Activated CD4-positive, CD25-positive, alpha-beta regulatory T cell (primary cell): ENCODE measurements at regions not wholly inside any gene's neighbourhood (a gene's known extent, or its start where the extent isn't known, plus 50 kb on each side); places are given as distances from the start of the nearest gene placed in this dataset.

Source experiments
- DNase-seq, 4 experiments: peaks; one replicate each; lab custom pipeline; 2025; lab: John Stamatoyannopoulos, UW

- no peak for DNase-seq
Measured at GRCh38 chrY:12559007-12559406, 142.0 kb upstream of the USP9Y start.

DNA sequence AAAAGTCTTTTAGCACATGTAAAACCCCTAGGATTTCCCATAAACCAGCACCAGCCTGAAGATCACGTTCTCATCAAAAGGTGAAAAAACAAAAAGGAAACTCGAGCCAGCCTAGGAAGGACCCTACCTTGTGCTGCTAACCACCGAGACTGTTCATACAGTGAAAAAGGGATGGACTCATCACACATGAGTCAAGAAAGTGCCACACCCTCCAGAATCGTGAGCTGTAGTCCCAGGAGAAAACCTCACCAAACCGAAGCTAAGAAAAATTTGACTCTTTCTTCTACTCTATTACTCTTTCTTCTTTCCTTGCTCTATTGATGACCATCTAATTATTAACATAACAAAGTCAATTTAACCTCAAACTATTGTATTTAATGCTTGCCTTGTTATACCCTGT, 124.8 kb upstream of the USP9Y start:
- DNase-seq, result no peak

GRCh38 chrY:12593532-12594216, 107.4 kb upstream of the USP9Y start:
- DNase-seq, result peak in 2 of 4 experiments; percentile 1 to 3

DNA sequence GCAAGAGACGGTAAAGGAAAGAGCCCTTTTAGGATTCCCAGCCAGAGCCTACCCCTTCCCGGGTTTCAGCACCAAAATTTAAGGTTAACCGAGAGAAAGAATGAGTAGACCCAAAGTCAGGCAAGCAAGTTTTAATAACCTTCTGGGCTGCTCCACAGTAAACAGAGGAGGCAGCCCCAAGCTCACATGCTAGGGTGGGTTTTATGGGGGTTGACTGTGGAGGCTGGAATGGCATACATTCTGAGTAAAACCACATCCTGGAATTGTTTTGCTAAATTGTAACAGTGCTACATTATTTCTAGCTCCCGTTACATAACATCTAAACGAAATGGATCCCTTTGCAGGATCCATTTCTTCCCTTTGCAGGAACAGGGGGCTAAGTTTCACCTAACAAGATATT, 102.2 kb upstream of the USP9Y start:
- no peak for DNase-seq

DNA sequence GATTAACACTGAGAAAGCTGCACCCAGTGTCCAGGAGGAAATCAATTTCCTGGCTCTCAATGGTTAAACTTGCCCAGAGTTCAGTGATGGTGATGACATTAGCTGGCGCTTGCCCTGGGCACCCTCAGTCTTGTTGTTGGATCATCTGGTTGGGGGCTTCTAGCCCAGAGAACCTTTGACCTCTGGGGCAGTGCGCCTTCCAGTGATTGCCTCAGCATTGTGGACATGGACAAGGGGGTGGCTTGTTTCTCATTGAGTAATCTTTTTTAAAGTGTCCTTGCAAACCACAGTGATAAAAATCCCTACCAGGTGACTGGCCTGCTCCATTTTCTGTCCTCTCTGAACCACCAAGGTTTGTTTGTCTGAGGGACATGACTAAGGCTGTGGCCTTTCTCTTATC, 95.6 kb upstream of the USP9Y start:
- DNase-seq, result no peak

GRCh38 chrY:12610861-12611260, 90.2 kb upstream of the USP9Y start:
- no peak for DNase-seq

GRCh38 chrY:12615733-12616446, 85.1 kb upstream of the USP9Y start:
- no peak for DNase-seq

- DNase-seq, result no peak
Measured at GRCh38 chrY:12621454-12622081, 79.5 kb upstream of the USP9Y start.

GRCh38 chrY:12623204-12623603, 77.8 kb upstream of the USP9Y start:
- DNase-seq, result no peak

DNA sequence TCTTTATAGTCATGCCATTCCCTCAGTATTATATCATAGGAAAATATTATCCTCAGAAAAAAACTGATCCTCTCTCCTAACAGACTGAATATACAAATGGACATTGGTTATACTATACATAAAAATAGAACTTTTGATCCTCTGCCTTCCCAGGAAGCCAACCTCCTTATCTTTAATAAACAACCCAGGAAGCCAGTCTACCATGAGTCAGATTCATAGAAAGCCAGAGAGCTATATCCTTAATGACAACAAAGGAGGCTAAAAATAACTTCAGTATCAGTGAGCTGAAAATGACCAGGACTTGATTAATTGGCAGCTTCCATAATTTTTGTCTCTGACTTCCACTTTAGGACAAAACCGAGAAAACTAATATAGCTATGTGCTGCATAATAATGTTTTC, 58.0 kb upstream of the USP9Y start:
- no peak for DNase-seq

GRCh38 chrY:12643693-12644348, 57.2 kb upstream of the USP9Y start:
- no peak for DNase-seq

GRCh38 chrY:12651095-12651494, 49.9 kb upstream of the USP9Y start:
- DNase-seq, result no peak
